Activated T-cell treated with anti-CD3 and anti-CD28 coated beads, Interleukin-2, amount 50 U/mL, for 24 hours (primary cell): ENCODE measurements at regions not wholly inside any gene's neighbourhood (a gene's known extent, or its start where the extent isn't known, plus 50 kb on each side); places are given as distances from the start of the nearest gene placed in this dataset.

ENCODE experiments used
- DNase-seq: peaks from one replicate; pipeline ENCODE4 v3.0.0-alpha.2; 2020
- H3K27ac Mint-ChIP-seq: 2 replicates; pipeline ENCODE4 v1.8.0; 2020; ENCODE audit warnings: mild to moderate bottlenecking, mixed read lengths
- H3K27me3 Mint-ChIP-seq: 2 replicates; pipeline ENCODE4 v1.8.0; 2020; ENCODE audit warnings: mixed read lengths
- H3K36me3 Mint-ChIP-seq: 2 replicates; pipeline ENCODE4 v1.8.0; 2020; ENCODE audit warnings: low read depth, mixed read lengths
- H3K4me1 Mint-ChIP-seq: 2 replicates; pipeline ENCODE4 v1.8.0; 2020; ENCODE audit warnings: low read depth, mixed read lengths
- H3K4me3 Mint-ChIP-seq: 2 replicates; pipeline ENCODE4 v1.8.0; 2020; ENCODE audit warnings: mild to moderate bottlenecking, moderate library complexity, mixed read lengths
- H3K9me3 Mint-ChIP-seq: 2 replicates; pipeline ENCODE4 v1.8.0; 2020; ENCODE audit warnings: mixed read lengths

DNA sequence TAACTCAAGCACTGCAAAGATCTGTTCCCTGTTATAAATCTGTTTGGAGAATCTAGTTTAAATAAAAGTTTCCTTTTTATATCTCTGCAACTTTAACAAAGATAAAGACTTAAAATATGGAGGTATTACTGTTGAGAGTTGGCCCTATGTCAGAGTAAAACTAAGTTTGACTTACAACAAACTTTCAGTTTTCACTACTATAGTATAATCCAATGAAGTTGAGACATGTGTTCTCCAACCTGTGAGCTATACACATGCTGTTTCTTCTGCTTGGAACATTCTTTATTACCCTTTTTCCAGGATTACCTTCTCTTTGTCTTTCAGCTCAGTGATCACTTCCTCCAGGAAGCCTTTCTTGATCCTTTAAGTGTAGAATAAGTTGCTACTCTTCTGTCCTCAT lies 1109.3 kb downstream of the MAT2B start:
- Mint-ChIP-seq H3K36me3 (no peaks in the 10 kb centered on the region), H3K4me3 (no peak overlapping the region), H3K27ac (no peak overlapping the region), H3K9me3 (no peaks in the 10 kb centered on the region), H3K4me1 (no peaks in the 10 kb centered on the region), H3K27me3 (no peaks in the 10 kb centered on the region)
- no peak for DNase-seq

DNA sequence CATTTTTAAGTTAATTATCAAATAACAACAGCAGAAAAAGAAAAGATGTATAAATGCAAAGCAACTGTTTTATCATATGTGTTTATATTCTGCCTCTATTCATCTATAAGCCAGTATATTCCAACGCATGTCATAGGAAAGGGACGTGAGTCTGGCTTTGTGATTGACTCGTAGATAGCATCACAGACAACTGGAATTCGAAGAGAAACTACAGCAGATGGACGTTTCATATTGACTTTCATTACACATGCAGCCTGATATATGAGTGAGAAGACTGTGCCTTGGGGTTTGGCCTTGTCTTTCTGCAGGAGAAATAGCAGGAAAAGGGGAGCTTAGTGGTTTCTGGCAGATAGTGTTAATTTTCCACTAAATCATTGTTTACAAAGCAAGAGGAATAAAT lies 1111.9 kb downstream of the MAT2B start:
- Mint-ChIP-seq H3K36me3 (no peaks in the 10 kb centered on the region), H3K4me3 (no peak overlapping the region), H3K4me1 (no peaks in the 10 kb centered on the region), H3K9me3 (no peaks in the 10 kb centered on the region), H3K27me3 (no peaks in the 10 kb centered on the region), H3K27ac (no peak overlapping the region)
- no peak for DNase-seq

DNA sequence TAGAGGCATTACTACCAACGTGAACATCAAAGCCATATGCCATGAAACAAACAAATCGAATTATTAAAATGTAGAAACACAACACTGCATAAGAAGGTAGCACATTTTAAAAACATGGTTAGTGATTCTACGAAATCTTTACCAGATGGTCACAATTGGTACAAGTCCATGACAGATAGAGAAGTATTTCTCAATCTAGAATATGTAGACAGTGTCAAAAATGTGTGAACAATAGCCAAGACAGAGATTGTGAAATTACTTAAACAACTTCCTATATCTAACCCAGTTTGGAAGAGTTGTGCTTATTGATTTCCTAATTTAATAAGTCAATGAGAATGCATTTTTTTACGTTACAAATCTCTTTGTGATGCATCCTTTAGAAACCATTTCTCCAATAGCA lies 1121.6 kb downstream of the MAT2B start:
- H3K27ac Mint-ChIP-seq, result no peak overlapping the region
- H3K9me3 Mint-ChIP-seq, result peaks cover 5% of the 10 kb centered on the region
- no peaks in the 10 kb centered on the region for H3K36me3 Mint-ChIP-seq
- H3K27me3 Mint-ChIP-seq, result no peaks in the 10 kb centered on the region
- no peak for DNase-seq
- H3K4me3 Mint-ChIP-seq, result no peak overlapping the region
- no peaks in the 10 kb centered on the region for H3K4me1 Mint-ChIP-seq

DNA sequence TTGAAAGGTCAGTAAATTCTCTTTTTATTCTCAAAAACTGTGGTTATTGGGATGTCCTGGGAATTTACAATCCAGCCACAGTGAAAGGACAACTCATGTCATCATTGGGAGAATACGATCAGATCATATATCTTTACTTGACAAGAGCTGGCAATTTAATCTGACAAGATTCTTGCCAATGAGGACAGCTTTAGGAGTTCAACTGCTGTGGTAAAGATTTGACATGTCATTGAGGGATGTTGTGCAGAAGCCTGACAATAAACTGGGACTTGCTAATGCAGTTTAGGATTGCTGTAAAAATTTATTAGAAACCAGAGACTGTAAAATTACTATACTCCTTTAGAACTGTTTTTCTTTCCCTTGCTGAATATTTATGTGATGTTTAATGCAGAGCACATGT lies 1131.0 kb downstream of the MAT2B start:
- H3K27me3 Mint-ChIP-seq, result no peaks in the 10 kb centered on the region
- H3K4me3 Mint-ChIP-seq, result no peak overlapping the region
- H3K4me1 Mint-ChIP-seq, result no peaks in the 10 kb centered on the region
- no peak overlapping the region for H3K27ac Mint-ChIP-seq
- H3K9me3 Mint-ChIP-seq, result no peaks in the 10 kb centered on the region
- no peaks in the 10 kb centered on the region for H3K36me3 Mint-ChIP-seq
- no peak for DNase-seq

DNA sequence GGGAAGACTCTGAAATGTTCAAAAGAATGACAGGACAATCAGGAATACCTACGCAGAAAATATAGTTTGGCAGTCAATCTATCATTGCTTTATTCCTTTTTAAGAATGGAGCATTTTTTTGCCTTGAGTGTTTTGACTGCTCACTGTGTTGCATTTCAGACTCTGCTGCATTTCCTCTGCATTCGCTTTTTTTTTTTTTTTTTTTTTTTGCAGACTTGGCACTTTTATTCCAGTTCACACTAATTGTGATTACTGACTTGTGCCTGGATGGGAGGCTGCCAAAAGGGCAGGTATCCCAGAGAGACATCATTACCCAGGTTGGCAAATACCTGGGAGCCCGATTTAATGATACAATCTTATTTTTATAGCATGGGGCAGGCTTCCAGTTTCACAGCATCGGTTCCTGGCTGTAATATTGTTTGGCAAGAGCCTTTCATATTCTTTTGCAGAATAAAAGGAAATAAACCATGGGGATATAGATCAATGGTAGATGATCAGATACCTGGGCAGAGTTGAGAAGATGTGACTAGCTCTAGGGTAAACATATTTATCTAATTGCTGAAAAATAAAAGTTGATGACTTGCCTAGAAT lies 1132.6 kb downstream of the MAT2B start:
- no peaks in the 10 kb centered on the region for H3K36me3 Mint-ChIP-seq
- no peak for DNase-seq
- no peaks in the 10 kb centered on the region for H3K4me1 Mint-ChIP-seq
- H3K4me3 Mint-ChIP-seq, result no peak overlapping the region
- no peaks in the 10 kb centered on the region for H3K9me3 Mint-ChIP-seq
- no peak overlapping the region for H3K27ac Mint-ChIP-seq
- H3K27me3 Mint-ChIP-seq, result no peaks in the 10 kb centered on the region

DNA sequence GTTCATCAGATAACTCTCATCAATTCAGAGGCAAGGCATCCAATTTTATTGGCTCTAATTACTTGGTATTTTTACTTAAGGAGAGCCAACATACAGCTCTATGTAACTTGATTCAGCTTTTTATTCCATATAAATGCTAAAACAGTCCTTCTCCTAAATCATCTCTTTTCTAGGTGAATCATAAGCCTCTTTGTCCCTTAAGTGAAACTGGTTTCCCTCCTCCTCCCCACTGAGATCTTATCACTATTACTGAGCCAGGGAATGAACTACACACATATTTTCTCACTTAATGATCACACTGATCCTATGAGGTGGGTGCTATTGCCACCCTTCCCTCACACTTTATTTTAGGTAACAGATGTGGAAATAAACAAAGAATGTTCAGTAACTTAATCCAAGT lies 1143.8 kb downstream of the MAT2B start:
- Mint-ChIP-seq H3K4me1 (no peaks in the 10 kb centered on the region), H3K27ac (no peak overlapping the region), H3K4me3 (no peak overlapping the region), H3K27me3 (no peaks in the 10 kb centered on the region), H3K9me3 (peaks cover 3% of the 10 kb centered on the region), H3K36me3 (no peaks in the 10 kb centered on the region)
- DNase-seq, result no peak

DNA sequence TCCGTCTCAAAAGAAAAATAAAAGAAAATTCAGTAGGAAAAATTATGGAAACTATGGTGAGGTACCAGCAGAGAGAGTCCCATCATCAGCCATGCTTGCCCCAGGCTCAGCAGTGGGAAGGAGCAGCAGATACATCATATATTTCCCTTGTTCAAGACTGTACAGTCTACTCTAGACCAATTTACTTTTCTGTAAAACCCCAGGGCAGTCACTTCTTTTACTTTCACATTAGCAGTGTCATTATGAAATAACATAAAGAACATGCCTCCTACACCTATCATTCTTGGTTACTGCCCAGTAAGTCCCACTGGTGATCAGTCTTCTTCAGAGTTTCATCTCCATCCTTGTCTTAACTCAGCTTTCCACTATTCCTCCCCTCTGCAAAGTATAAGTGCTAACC lies 1145.0 kb downstream of the MAT2B start:
- no peaks in the 10 kb centered on the region for H3K27me3 Mint-ChIP-seq
- no peak for DNase-seq
- H3K4me1 Mint-ChIP-seq, result no peaks in the 10 kb centered on the region
- H3K36me3 Mint-ChIP-seq, result no peaks in the 10 kb centered on the region
- H3K9me3 Mint-ChIP-seq, result peaks cover under 1% of the 10 kb centered on the region
- no peak overlapping the region for H3K27ac Mint-ChIP-seq
- H3K4me3 Mint-ChIP-seq, result no peak overlapping the region

DNA sequence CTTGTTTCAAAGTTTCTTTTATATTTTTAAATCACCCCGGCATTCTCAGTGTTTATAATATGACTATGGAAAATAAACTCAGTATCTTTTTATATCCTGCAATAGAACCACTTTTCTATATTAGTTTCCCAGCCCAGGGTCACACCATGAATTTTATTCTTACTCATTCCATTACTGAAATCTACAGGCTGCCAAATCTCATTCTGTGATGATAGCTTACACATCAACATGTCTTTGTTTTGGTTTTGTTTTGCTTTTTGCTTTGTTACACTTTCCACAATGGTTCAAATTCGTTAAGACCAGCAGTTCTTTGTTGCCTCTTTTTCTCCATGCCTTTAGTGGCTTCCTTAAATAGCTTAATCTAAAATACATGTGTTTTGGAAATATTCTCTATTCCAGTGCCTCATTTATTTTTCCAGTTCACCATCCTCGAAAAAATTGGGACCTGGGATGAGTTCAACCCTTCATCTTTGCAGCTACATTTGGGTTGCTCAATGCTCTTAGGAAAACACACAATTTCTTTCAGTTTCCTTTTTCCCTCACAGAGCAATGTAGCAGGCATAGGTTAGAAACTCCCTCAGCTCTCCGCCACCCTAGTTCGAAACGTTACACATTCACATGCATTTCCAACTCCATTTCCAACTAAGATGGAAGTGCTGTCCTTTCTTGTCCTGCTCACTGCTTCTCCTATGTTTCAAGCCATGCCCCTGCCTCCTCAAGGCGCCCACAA lies 1146.3 kb downstream of the MAT2B start:
- Mint-ChIP-seq H3K27me3 (no peaks in the 10 kb centered on the region), H3K4me3 (no peak overlapping the region), H3K9me3 (no peaks in the 10 kb centered on the region), H3K36me3 (no peaks in the 10 kb centered on the region), H3K4me1 (no peaks in the 10 kb centered on the region), H3K27ac (no peak overlapping the region)
- DNase-seq, result no peak

DNA sequence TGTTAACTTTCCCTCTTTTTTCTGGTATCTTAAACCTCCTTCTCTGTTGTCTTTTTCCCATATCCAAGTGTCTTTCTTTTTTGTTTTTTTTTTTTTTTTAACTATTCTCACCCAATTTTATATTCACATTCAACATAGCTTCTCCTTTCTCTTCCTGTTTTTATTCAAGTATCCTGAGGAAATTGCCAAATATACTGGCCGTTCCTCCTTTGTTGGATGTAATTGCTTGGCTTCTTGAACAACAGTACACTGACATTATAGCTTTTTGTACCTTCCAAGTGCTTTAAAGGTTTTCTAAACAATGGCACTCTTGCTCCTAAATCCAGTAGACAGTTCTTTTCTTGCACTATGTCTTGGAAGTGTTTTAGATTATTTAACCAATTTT lies 1146.8 kb downstream of the MAT2B start:
- DNase-seq, result no peak
- Mint-ChIP-seq H3K9me3 (no peaks in the 10 kb centered on the region), H3K27me3 (no peaks in the 10 kb centered on the region), H3K4me3 (no peak overlapping the region), H3K4me1 (no peaks in the 10 kb centered on the region), H3K27ac (no peak overlapping the region), H3K36me3 (no peaks in the 10 kb centered on the region)

DNA sequence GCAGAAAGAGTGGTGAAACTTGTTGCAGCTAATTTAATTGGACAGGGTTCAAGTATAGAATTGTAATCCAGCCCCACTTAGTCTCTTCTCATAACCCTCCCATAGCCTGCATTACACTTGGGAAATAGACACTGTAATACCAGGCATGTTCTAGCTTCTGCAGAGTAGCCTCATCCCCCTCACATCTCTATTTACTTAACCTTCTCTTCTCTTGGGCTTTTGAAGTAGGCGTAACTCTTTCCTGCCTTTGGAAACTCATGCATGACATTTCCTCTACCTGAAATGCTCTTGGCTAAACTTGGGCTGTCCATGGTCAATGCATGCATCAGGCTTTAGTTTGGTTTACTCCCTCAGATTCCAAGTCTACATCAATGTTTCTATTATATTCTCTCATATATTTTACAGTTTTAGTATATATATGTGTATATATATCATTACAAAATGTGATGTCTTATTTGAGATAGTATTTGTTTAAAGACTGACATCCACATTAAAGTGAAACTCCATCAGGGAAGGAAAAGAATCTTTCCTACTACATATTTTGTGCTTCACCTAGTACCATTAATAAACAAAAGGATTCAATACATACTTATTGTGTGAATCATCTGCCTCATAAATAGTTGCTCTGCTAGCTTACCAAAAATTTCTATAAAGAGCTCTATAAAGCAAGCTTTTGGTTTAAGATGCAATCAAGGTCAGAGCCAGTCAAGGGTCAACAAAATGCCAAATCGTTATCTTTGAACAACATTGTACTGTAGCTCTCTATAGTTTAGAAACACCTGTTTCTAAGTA lies 1158.0 kb downstream of the MAT2B start:
- no peak for DNase-seq
- H3K36me3 Mint-ChIP-seq, result no peaks in the 10 kb centered on the region
- no peaks in the 10 kb centered on the region for H3K4me1 Mint-ChIP-seq
- no peak overlapping the region for H3K4me3 Mint-ChIP-seq
- H3K9me3 Mint-ChIP-seq, result peaks cover 5% of the 10 kb centered on the region
- H3K27me3 Mint-ChIP-seq, result no peaks in the 10 kb centered on the region
- H3K27ac Mint-ChIP-seq, result no peak overlapping the region

DNA sequence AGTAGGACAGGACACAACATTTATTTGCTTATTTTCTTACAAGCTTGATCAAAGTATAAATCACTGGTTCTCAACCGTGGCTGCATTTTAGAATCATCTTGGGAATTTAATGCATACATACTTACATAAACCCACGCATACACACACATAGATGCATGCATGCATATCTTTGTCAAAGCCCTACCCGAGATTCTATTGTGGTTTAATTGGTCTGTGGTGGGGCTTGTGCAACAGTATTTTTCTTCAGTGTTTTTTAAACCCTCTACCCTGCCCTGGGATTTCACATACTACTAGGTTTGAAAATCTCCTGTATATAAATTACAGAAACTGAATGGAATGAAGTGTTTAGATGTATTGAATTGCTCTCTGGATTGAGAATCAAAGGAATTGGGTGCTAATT lies 1166.2 kb downstream of the MAT2B start:
- H3K27ac Mint-ChIP-seq, result no peak overlapping the region
- no peaks in the 10 kb centered on the region for H3K9me3 Mint-ChIP-seq
- H3K27me3 Mint-ChIP-seq, result no peaks in the 10 kb centered on the region
- no peaks in the 10 kb centered on the region for H3K36me3 Mint-ChIP-seq
- H3K4me1 Mint-ChIP-seq, result no peaks in the 10 kb centered on the region
- no peak for DNase-seq
- H3K4me3 Mint-ChIP-seq, result no peak overlapping the region

DNA sequence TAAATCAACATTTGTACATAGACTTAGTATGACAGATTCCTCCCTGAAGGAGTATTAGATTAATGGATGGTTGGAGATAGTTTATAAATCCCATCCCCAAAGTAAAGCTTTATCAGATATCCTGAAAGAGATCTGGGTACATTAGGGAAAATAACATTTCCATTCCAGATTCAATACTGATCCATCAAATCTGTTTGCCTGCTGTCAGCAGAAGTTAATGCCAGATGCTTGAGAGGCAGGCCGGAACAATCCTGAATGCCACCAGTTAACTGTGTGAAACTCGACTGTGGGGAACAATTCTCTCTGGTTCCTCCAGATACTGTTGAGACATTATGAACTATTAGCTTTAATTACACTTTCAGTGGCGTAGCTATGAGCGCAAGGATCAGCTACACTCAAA lies 1166.8 kb downstream of the MAT2B start:
- Mint-ChIP-seq H3K4me1 (no peaks in the 10 kb centered on the region), H3K27ac (no peak overlapping the region), H3K9me3 (no peaks in the 10 kb centered on the region), H3K27me3 (no peaks in the 10 kb centered on the region), H3K4me3 (no peak overlapping the region), H3K36me3 (no peaks in the 10 kb centered on the region)
- no peak for DNase-seq

DNA sequence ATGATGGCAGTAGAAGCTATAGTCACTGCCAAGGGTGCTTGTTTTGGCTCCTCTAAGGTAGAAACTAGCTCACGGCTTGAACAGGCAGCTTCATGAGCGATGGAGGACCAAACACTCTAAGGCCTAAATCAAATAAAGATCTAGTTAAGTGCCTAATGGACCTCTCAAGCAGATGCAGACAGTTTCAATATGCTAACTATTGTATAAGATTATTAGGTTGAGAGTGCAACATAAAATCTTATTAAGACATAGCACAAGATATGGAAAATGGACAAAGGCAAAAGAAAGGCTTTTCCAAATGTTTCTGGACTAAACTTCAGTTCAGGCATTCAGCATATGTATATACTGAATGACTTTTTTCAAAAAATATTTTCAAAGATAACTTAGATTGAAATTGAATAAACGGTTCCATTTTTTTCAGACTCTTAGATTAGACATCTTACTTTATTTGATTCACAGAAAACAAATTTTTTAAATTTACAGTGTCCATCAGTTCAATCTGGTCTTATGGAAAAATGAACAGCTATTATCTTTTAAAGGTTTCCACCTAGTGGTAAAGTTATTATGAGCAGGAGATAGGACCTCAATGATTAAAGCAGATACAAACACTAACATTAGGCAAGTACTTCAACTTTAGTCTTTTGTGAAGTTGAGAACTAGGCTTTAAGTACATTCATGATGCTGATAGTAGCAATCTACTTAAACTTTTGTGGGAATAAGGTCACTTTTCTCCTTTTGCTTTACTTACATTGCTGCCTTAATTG lies 1167.7 kb downstream of the MAT2B start:
- DNase-seq, result no peak
- no peak overlapping the region for H3K27ac Mint-ChIP-seq
- H3K4me3 Mint-ChIP-seq, result no peak overlapping the region

DNA sequence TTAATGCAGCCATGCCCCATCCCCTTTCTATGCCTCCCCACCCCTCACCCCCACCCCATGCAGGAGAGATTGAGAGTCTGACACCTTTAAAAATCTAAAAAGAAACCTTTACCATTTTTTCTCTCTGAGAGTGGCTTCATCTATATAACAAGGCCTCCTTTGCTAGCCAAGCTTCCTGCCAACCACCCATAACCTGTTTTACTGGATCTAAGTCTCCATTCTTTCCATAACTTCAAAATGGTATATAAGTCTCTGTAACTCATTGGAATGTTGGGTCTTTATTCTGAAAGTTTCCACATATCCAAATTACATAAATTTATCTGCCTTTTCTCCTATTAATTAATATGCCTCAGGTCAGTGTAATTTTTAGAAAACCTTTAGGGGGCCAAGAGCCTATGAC lies 1174.0 kb downstream of the MAT2B start:
- Mint-ChIP-seq H3K27me3 (no peaks in the 10 kb centered on the region), H3K4me3 (no peak overlapping the region), H3K27ac (no peak overlapping the region), H3K36me3 (no peaks in the 10 kb centered on the region), H3K4me1 (no peaks in the 10 kb centered on the region), H3K9me3 (peaks cover 9% of the 10 kb centered on the region)
- DNase-seq, result no peak

More for the DNA sequence above, 1167.7 kb downstream of the MAT2B start:
- Mint-ChIP-seq H3K9me3 (no peaks in the 10 kb centered on the region), H3K4me1 (no peaks in the 10 kb centered on the region), H3K36me3 (no peaks in the 10 kb centered on the region), H3K27me3 (no peaks in the 10 kb centered on the region)

DNA sequence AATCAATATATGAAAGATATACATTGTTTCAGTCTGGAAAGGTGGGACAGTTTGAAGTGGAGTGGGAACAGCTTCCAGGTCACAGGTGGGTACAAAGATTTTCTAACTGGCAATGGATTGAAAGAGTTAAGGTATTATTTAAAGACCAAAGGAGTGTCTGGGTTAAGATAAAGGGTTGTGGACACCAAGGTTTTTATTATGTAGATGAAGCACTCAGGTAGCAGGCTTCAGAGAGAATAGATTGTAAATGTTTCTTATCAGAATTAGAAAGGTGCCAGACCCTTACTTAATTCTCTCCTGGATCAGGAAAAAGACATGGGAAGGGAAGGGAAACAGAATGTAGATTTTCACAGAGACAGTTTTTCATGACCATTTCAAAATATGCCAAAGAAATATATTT lies 1174.8 kb downstream of the MAT2B start:
- no peaks in the 10 kb centered on the region for H3K36me3 Mint-ChIP-seq
- DNase-seq, result no peak
- H3K4me3 Mint-ChIP-seq, result no peak overlapping the region
- H3K27me3 Mint-ChIP-seq, result no peaks in the 10 kb centered on the region
- peaks cover 9% of the 10 kb centered on the region for H3K9me3 Mint-ChIP-seq
- H3K27ac Mint-ChIP-seq, result no peak overlapping the region
- H3K4me1 Mint-ChIP-seq, result no peaks in the 10 kb centered on the region
